HG03095 (cell line): ENCODE measurements at regions not wholly inside any gene's neighbourhood (a gene's known extent, or its start where the extent isn't known, plus 50 kb on each side); places are given as distances from the start of the nearest gene placed in this dataset.

Source experiments
- ATAC-seq: cut with Tn5 transposase; IDR thresholded peaks from one replicate; pipeline ENCODE4 v1.9.1; 2021; ENCODE audit warnings: moderate library complexity; ENCODE audit not compliant: unreplicated experiment

- ATAC-seq = no peak
Measured at GRCh38 chr6:99867026-99867425, 127.0 kb downstream of the MCHR2 start.

DNA sequence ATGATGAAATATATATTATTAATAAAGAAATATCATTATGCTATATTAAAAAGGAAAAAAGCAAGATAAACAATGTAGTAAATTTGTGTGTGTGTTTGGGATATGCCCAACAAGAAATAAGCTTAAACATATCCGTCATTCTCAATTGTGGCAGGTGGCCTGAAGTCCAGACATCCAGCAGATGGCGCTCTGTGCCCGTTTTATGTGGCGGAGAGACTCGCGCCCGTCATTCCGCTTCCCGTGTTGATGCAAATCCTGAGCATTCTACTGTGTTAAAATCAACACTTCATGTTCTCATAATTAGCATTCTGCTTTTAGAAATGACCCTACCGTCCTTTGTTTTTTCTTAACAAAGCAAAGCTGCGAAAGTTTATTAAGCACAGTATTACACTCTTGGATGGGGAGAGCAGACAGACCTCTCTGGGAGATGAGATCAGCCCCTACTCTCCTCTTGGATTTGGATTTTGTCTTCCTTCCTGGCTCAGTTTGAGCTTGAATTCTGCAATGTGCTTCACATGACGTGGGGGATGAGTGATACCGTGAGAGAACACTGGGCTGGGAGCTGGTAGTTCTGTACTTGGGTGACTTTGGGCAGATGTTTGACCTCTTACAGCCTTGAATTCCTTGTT, 125.8 kb downstream of the MCHR2 start:
- ATAC-seq = peak; percentile 97
